Fibroblast of pulmonary artery (primary cell): ENCODE measurements at regions not wholly inside any gene's neighbourhood (a gene's known extent, or its start where the extent isn't known, plus 50 kb on each side); places are given as distances from the start of the nearest gene placed in this dataset.

Experiments
- DNase-seq: peaks from one replicate; pipeline ENCODE4 v3.0.0-alpha.2; 2010; ENCODE audit warnings: low read depth
- H3K4me3 ChIP-seq: replicated peaks from 2 replicates; pipeline ENCODE4 v1.5.1; 2011; ENCODE audit warnings: low read depth, mild to moderate bottlenecking, control low read depth, low read length, moderate library complexity
- CTCF ChIP-seq: IDR thresholded peaks from 2 replicates; pipeline ENCODE4 v1.5.1; 2011; ENCODE audit warnings: mild to moderate bottlenecking, control low read depth, low read length, inconsistent platforms; ENCODE audit errors: missing control alignments

GRCh38 chr2:242019344-242019743 lies 149.8 kb downstream of the RTP5 start:
- no peak for TF ChIP-seq CTCF
- no peak for DNase-seq
- H3K4me3 ChIP-seq, result no peak overlapping the region

GRCh38 chr2:242020196-242021004 lies 150.9 kb downstream of the RTP5 start:
- DNase-seq, result no peak
- H3K4me3 ChIP-seq, result no peak overlapping the region
- no peak for TF ChIP-seq CTCF

GRCh38 chr2:242022550-242023290 lies 153.2 kb downstream of the RTP5 start:
- H3K4me3 ChIP-seq, result no peak overlapping the region
- no peak for TF ChIP-seq CTCF
- DNase-seq, result no peak

- TF ChIP-seq CTCF, result no peak
- no peak overlapping the region for H3K4me3 ChIP-seq
These were observed 155.3 kb downstream of the RTP5 start for GRCh38 chr2:242024751-242025355.

GRCh38 chr2:242027676-242028450 lies 158.3 kb downstream of the RTP5 start:
- H3K4me3 ChIP-seq, result no peak overlapping the region
- TF ChIP-seq CTCF, result no peak
- no peak for DNase-seq

More at GRCh38 chr2:242024751-242025355, 155.3 kb downstream of the RTP5 start:
- DNase-seq, result no peak

- no peak overlapping the region for H3K4me3 ChIP-seq
- TF ChIP-seq CTCF, result no peak
- DNase-seq, result no peak
These were observed 160.1 kb downstream of the RTP5 start for GRCh38 chr2:242029422-242030225.
